Activated CD8-positive, alpha-beta memory T cell treated with anti-CD3 and anti-CD28 coated beads, Interleukin-2, amount 10 ng/mL, durations not matched to agents 7 days and 5 days (primary cell): ENCODE measurements at regions not wholly inside any gene's neighbourhood (a gene's known extent, or its start where the extent isn't known, plus 50 kb on each side); places are given as distances from the start of the nearest gene placed in this dataset.

Experiments used
- ATAC-seq: fragments of 150-1000 bp; cut with Tn5 transposase; one replicate; pipeline ENCODE4 v1.10.0; 2021; ENCODE audit warnings: moderate library complexity
- CTCF ChIA-PET: fragments of 350-600 bp; sonication (Branson Sonifier 250); formaldehyde crosslinking; loops from one replicate; lab custom pipeline; 2021; ENCODE audit warnings: antibody characterized with exemption; lab: Charles Lee
- DNase-seq: peaks from one replicate; pipeline ENCODE4 v3.0.0-alpha.2; 2020
- H3K27ac Mint-ChIP-seq: one replicate; pipeline ENCODE4 v1.8.0; 2021; ENCODE audit warnings: mild to moderate bottlenecking, mixed read lengths
- H3K27me3 Mint-ChIP-seq: one replicate; pipeline ENCODE4 v1.8.0; 2021; ENCODE audit warnings: mixed read lengths
- H3K36me3 Mint-ChIP-seq: one replicate; pipeline ENCODE4 v1.8.0; 2021; ENCODE audit warnings: mild to moderate bottlenecking, mixed read lengths
- H3K4me1 Mint-ChIP-seq: one replicate; pipeline ENCODE4 v1.8.0; 2021; ENCODE audit warnings: mixed read lengths
- H3K4me3 Mint-ChIP-seq: one replicate; pipeline ENCODE4 v1.8.0; 2021; ENCODE audit warnings: mild to moderate bottlenecking, moderate library complexity, mixed read lengths
- H3K9me3 Mint-ChIP-seq: one replicate; pipeline ENCODE4 v1.8.0; 2022; ENCODE audit warnings: low read depth, mixed read lengths

DNA sequence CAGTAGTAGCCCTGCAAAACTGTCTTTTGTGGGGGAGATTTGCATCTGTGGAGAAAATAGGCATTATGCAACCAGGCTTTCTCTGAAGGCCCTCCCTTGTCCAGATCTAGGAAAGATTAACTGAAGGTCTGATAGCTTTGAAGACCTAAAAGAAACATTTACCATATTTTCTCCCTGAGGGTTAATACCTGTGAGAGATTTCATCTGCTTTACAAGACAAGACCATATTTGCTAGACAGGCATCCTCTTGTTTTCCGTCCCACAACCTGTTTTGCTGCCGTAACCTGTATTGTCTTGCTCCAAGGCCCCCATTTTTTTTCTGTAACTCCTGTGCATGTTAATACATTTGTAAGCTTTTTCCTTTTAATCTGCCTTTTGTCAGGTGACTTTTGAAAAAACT, 1985.2 kb upstream of the CDH9 start:
- DNase-seq: no peak
- ATAC-seq: no peak
- no peaks in the 10 kb centered on the region for H3K4me1 Mint-ChIP-seq
- peaks cover 2% of the 10 kb centered on the region for H3K9me3 Mint-ChIP-seq
- H3K36me3 Mint-ChIP-seq: no peaks in the 10 kb centered on the region
- H3K4me3 Mint-ChIP-seq: no peak overlapping the region
- CTCF ChIA-PET: no interaction called here
- H3K27ac Mint-ChIP-seq: no peak overlapping the region
- H3K27me3 Mint-ChIP-seq: no peaks in the 10 kb centered on the region

DNA sequence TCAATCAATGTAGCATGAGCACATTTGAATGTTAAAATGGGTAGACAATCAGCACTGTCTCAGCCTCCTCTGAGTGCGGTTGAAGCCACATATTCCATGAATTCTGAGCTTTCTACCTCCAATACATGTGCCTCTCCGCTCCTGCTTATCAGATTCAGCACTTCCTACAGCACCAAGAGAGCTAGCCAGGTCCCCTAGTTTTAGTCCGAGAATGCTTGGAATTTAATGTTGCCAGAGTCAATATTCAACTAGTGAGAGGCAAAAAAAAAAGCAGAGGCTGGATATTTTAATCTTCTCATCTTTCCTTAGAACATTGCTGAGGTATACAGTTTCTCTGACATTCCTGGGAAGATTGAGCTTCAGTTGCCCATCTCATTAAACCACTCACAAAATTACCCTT, 1979.1 kb upstream of the CDH9 start:
- Mint-ChIP-seq H3K27ac (no peak overlapping the region), H3K27me3 (no peaks in the 10 kb centered on the region), H3K4me1 (no peaks in the 10 kb centered on the region), H3K4me3 (no peak overlapping the region), H3K36me3 (no peaks in the 10 kb centered on the region), H3K9me3 (peaks cover 2% of the 10 kb centered on the region)
- CTCF ChIA-PET: no interaction called here
- DNase-seq (no peak), ATAC-seq (no peak)

DNA sequence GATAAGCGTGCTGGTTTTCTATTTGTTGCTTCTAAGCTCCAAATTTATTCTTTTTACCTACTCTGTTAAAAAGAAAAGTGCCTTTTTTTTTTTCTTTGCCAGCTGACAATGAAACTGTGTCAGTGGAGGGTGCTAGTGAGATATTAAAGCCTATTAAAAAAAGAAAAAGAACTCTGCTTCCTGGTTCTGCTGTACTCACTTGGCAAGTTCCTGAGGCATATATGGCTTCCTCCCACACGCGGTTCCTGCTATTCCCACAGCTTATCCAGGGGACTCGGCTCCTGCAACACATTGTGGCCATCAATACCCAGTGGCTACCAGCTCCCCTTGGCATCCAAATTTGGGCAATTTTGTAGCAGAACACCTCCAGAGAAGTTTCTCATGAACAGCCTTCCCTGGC, 1977.7 kb upstream of the CDH9 start:
- H3K4me3 Mint-ChIP-seq: no peak overlapping the region
- CTCF ChIA-PET: no interaction called here
- no peaks in the 10 kb centered on the region for H3K36me3 Mint-ChIP-seq
- DNase-seq (no peak), ATAC-seq (no peak)
- no peak overlapping the region for H3K27ac Mint-ChIP-seq
- no peaks in the 10 kb centered on the region for H3K4me1 Mint-ChIP-seq
- H3K9me3 Mint-ChIP-seq: peaks cover 2% of the 10 kb centered on the region
- H3K27me3 Mint-ChIP-seq: no peaks in the 10 kb centered on the region

DNA sequence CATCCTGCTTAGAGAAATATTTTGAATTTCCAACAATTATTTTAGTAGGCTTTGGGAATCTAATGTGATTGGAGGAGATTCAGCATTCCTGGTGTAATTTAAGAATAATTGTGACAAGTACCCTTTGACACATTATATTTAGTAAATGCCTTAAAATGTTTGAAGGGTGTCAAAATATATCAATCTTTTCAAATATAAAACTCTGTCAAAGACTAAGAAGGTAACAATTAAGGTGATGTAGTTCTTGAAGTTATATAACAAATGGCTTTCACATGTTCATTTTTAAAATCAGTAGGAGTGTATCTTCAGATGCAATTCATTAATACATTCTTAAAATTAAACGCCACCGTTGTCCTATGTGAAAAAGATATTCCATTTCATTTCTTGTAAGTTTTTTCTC, 1977.1 kb upstream of the CDH9 start:
- Mint-ChIP-seq H3K36me3 (no peaks in the 10 kb centered on the region), H3K9me3 (peaks cover 2% of the 10 kb centered on the region), H3K27me3 (no peaks in the 10 kb centered on the region), H3K4me3 (no peak overlapping the region), H3K4me1 (no peaks in the 10 kb centered on the region), H3K27ac (no peak overlapping the region)
- no peak for ATAC-seq
- CTCF ChIA-PET: no interaction called here
- no peak for DNase-seq

- H3K9me3 Mint-ChIP-seq: peaks cover 11% of the 10 kb centered on the region
- H3K27ac Mint-ChIP-seq: no peak overlapping the region
- H3K27me3 Mint-ChIP-seq: no peaks in the 10 kb centered on the region
- DNase-seq (no peak), ATAC-seq (no peak)
- no peaks in the 10 kb centered on the region for H3K4me1 Mint-ChIP-seq
- no peaks in the 10 kb centered on the region for H3K36me3 Mint-ChIP-seq
- CTCF ChIA-PET: no interaction called here
- H3K4me3 Mint-ChIP-seq: no peak overlapping the region
Observed at GRCh38 chr5:29005386-29005785, 1967.0 kb upstream of the CDH9 start.

DNA sequence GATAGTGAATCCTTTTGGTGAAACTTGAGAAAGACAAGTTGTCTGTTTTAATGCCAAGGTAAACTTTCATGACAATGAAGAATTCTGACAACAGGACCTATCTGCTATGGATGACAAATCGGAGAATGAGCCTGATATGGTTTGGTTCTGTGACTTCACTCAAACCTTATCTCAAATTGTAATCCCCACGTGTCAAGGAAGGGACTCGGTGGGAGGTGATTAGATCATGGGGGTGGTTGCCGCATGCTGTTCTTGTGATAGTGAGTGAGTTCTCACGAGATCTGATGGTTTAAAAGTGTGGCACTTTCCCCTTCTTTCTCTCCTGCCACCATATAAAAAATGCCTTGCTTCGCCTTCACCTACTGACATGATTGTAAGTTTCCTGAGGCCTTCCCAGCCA, 1964.1 kb upstream of the CDH9 start:
- no peak for DNase-seq

DNA sequence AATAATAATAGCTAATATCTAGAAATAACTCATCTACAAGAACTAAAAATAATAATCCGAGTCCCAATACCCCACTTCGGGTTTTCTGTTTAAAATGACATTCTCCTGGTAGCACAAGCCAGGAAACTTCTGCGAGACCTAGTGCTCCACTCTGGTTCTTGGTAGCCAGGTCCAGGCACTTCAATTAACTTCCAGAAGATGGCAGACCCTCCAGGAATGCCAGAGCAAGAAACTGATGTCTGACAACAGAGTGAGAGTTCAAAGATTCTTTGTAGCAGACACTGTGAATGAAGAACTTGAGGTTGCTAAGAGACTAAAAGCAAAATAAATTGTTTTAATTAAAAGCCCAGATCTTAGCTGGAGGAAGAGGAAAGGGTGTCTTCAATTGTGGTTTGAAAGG, 1963.3 kb upstream of the CDH9 start:
- ATAC-seq: no peak
- Mint-ChIP-seq H3K27me3 (no peaks in the 10 kb centered on the region), H3K9me3 (peaks cover 14% of the 10 kb centered on the region), H3K4me3 (no peak overlapping the region), H3K27ac (no peak overlapping the region), H3K4me1 (no peaks in the 10 kb centered on the region), H3K36me3 (no peaks in the 10 kb centered on the region)
- DNase-seq: no peak
- CTCF ChIA-PET: no interaction called here

More for the DNA sequence above, 1964.1 kb upstream of the CDH9 start:
- CTCF ChIA-PET: no interaction called here
- no peak overlapping the region for H3K27ac Mint-ChIP-seq
- H3K4me3 Mint-ChIP-seq: no peak overlapping the region
- no peaks in the 10 kb centered on the region for H3K27me3 Mint-ChIP-seq
- no peak for ATAC-seq
- no peaks in the 10 kb centered on the region for H3K4me1 Mint-ChIP-seq
- no peaks in the 10 kb centered on the region for H3K36me3 Mint-ChIP-seq
- peaks cover 11% of the 10 kb centered on the region for H3K9me3 Mint-ChIP-seq

DNA sequence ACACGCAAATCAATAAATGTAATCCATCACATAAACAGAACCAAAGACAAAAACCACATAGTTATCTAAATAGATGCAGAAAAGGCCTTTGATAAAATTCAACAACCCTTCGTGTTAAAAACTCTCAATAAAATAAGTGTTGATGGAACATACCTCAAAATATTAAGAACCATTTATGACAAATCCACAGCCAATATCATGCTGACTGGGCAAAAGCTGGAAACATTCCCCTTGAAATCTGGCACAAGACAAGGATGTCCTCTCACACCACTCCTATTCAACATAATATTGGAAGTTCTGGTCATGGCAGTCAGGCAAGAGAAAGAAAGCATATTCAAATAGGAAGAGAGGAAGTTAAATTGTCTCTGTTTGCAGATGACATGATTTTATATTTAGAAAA, 1946.3 kb upstream of the CDH9 start:
- no peak overlapping the region for H3K4me3 Mint-ChIP-seq
- no peak overlapping the region for H3K27ac Mint-ChIP-seq
- CTCF ChIA-PET: no interaction called here
- no peaks in the 10 kb centered on the region for H3K27me3 Mint-ChIP-seq
- ATAC-seq: no peak
- no peaks in the 10 kb centered on the region for H3K4me1 Mint-ChIP-seq
- H3K36me3 Mint-ChIP-seq: no peaks in the 10 kb centered on the region
- H3K9me3 Mint-ChIP-seq: peaks cover 13% of the 10 kb centered on the region
- no peak for DNase-seq

DNA sequence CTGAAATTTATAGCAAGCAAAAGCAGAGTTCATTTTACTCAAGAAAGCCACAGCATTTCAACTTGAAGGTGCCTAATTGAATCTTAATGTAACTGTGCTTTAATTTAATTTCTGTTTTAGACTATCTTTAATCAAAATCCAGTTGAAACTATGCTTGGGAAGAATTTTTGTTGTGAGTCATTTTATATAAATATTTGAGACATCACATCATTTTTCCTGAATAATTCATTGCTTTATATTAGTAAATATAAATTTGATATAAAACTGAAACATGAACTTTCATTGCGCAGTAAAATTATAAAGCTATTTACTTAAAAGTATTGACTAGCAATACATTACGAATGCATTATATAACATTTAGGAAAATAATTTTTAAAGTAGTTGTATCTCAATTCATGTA, 1937.1 kb upstream of the CDH9 start:
- no peaks in the 10 kb centered on the region for H3K36me3 Mint-ChIP-seq
- DNase-seq (no peak), ATAC-seq (no peak)
- no peaks in the 10 kb centered on the region for H3K27me3 Mint-ChIP-seq
- H3K4me1 Mint-ChIP-seq: no peaks in the 10 kb centered on the region
- H3K9me3 Mint-ChIP-seq: peaks cover 14% of the 10 kb centered on the region
- CTCF ChIA-PET: no interaction called here
- H3K27ac Mint-ChIP-seq: no peak overlapping the region
- no peak overlapping the region for H3K4me3 Mint-ChIP-seq

DNA sequence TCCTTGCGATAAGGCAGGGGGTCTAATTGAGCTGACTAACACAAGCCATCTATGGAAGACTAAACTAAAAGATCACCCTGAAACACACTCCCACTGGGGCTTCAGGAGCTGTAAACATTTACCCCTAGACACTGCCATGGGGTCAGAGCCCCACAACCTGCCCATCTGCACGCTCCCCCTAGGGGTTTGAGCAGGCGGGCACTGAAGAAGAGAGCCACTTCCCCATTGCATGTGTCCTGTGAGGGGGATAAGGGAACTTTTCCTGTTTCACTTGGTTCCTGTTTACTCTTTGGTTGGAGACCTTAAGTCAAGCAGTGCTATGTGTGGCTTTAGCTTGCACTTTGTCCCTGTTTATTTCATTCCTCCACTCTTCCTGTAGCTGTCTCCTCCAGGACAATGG, 1929.5 kb upstream of the CDH9 start:
- H3K4me3 Mint-ChIP-seq: no peak overlapping the region
- H3K27me3 Mint-ChIP-seq: no peaks in the 10 kb centered on the region
- H3K36me3 Mint-ChIP-seq: no peaks in the 10 kb centered on the region
- H3K4me1 Mint-ChIP-seq: no peaks in the 10 kb centered on the region
- CTCF ChIA-PET: no interaction called here
- peaks cover 4% of the 10 kb centered on the region for H3K9me3 Mint-ChIP-seq
- ATAC-seq: no peak
- no peak overlapping the region for H3K27ac Mint-ChIP-seq
- no peak for DNase-seq

DNA sequence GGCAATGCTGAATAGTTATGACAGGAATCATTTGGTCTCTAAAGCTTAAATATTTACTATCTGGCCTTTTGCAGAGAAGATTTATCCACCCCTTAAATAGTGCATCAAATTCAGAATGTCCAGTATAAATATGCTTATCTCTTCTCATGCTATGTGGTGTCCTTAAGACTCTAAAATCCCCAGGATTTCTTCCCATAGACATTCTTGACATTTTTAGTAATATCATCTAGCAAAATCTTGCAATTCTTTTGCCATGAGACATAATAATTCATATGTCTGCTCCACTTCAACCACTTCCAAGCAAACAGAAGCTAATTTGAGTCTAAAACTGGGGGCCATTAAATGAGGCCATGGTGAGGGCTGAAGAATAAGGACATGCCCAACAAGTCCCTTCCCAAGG, 1923.4 kb upstream of the CDH9 start:
- Mint-ChIP-seq H3K27me3 (no peaks in the 10 kb centered on the region), H3K9me3 (peaks cover 2% of the 10 kb centered on the region), H3K36me3 (no peaks in the 10 kb centered on the region), H3K27ac (no peak overlapping the region), H3K4me3 (no peak overlapping the region), H3K4me1 (no peaks in the 10 kb centered on the region)
- no peak for DNase-seq
- CTCF ChIA-PET: no interaction called here
- no peak for ATAC-seq

DNA sequence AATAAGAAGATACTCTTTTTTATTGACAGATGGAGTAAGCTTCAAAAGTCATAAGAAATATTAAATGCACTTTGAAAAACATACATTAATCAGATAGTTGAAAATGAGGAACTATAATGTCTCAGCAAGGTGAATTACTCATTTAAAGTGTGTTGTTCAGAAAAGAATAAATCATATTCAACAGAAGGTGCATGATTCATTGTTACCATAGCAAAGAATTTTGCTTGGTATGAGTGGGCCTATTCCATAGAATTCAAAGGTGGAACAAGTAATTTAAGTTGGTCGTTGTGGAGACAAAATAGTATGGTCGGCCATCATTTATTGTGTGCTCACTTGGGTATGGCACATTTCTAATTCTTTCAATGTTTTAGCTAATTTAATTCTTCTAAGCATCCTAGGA, 1920.2 kb upstream of the CDH9 start:
- ATAC-seq (no peak), DNase-seq (no peak)
- H3K27ac Mint-ChIP-seq: no peak overlapping the region
- H3K4me3 Mint-ChIP-seq: no peak overlapping the region
- H3K36me3 Mint-ChIP-seq: no peaks in the 10 kb centered on the region
- no peaks in the 10 kb centered on the region for H3K4me1 Mint-ChIP-seq
- H3K27me3 Mint-ChIP-seq: no peaks in the 10 kb centered on the region
- no peaks in the 10 kb centered on the region for H3K9me3 Mint-ChIP-seq
- CTCF ChIA-PET: no interaction called here

GRCh38 chr5:28957450-28957849, 1919.1 kb upstream of the CDH9 start:
- Mint-ChIP-seq H3K4me1 (no peaks in the 10 kb centered on the region), H3K36me3 (no peaks in the 10 kb centered on the region), H3K27ac (no peak overlapping the region), H3K27me3 (no peaks in the 10 kb centered on the region), H3K9me3 (peaks cover 3% of the 10 kb centered on the region), H3K4me3 (no peak overlapping the region)
- CTCF ChIA-PET: no interaction called here
- no peak for DNase-seq
- no peak for ATAC-seq

DNA sequence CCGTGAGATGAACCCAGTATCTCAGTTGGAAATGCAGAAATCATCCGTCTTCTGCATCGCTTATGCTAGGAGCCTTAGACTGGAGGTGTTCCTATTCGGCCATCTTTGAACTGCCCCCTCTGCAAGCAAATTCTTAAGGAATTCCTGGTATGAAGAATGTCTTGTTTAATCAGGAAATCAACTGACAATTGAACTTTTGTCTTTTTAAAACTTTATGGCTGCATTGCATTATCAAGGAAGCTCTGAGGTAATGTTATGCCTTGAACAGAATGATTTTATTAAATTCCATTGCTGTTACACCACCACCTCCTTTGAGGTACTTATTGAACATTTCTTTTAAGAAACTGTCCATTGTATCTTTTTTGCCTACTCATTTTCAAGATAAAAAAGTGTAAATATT, 1915.7 kb upstream of the CDH9 start:
- no peaks in the 10 kb centered on the region for H3K27me3 Mint-ChIP-seq
- H3K36me3 Mint-ChIP-seq: no peaks in the 10 kb centered on the region
- H3K4me3 Mint-ChIP-seq: no peak overlapping the region
- no peak overlapping the region for H3K27ac Mint-ChIP-seq
- CTCF ChIA-PET: no interaction called here
- peaks cover 5% of the 10 kb centered on the region for H3K9me3 Mint-ChIP-seq
- DNase-seq: no peak
- no peak for ATAC-seq
- no peaks in the 10 kb centered on the region for H3K4me1 Mint-ChIP-seq

DNA sequence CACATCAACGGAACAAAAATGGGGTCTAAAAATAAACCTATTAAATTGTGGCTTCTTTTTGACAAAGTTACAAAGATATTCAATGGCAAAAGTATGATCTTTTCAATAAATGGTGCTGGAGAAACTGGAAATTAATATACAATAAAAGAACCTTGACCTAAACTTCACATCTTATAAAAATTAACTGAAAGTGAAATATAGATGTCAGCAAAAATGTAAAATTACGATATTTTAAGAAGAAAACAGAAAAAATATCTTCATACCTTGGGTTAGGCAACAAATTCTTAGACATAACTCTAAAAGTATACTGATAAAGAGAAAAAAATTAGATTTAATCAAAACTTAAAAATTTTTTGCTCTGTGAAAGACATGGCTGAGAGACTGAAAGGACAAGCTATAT, 1909.5 kb upstream of the CDH9 start:
- ATAC-seq: no peak
- Mint-ChIP-seq H3K4me3 (no peak overlapping the region), H3K27me3 (no peaks in the 10 kb centered on the region), H3K4me1 (no peaks in the 10 kb centered on the region), H3K9me3 (peaks cover 5% of the 10 kb centered on the region), H3K36me3 (no peaks in the 10 kb centered on the region), H3K27ac (no peak overlapping the region)
- CTCF ChIA-PET: no interaction called here
- no peak for DNase-seq
